ENCODE measurements at regions not wholly inside any gene's neighbourhood (a gene's known extent, or its start where the extent isn't known, plus 50 kb on each side); places are given as distances from the start of the nearest gene placed in this dataset.
A peak's percentile ranks its signal among the peaks of the same experiment; 100 is the strongest.

- peak; percentile 17 for DNase-seq (ENCODE audit: extremely low read depth, low read depth)
Observed at GRCh38 chr16:86821895-86822294, 243.5 kb downstream of the FOXL1 start.

- no peak for DNase-seq (ENCODE audit: extremely low read depth, low read depth)
Observed at GRCh38 chr16:86823125-86823524, 244.8 kb downstream of the FOXL1 start.

- DNase-seq (ENCODE audit: extremely low read depth, low read depth), result peak; percentile 90
Observed at GRCh38 chr16:86823888-86824671, 245.7 kb downstream of the FOXL1 start.

- DNase-seq (ENCODE audit: extremely low read depth, low read depth), result peak; percentile 83
Observed at GRCh38 chr16:86824751-86825296, 246.5 kb downstream of the FOXL1 start.

- no peak for DNase-seq (ENCODE audit: extremely low read depth, low read depth)
Observed at GRCh38 chr16:86825631-86826030, 247.3 kb downstream of the FOXL1 start.

- DNase-seq (ENCODE audit: extremely low read depth, low read depth), result no peak
Observed at GRCh38 chr16:86826941-86827340, 248.6 kb downstream of the FOXL1 start.

- no peak for DNase-seq (ENCODE audit: extremely low read depth, low read depth)
Observed at GRCh38 chr16:86827521-86827920, 249.2 kb downstream of the FOXL1 start.

- DNase-seq (ENCODE audit: extremely low read depth, low read depth), result no peak
Observed at GRCh38 chr16:86828202-86828601, 249.9 kb downstream of the FOXL1 start.

- DNase-seq (ENCODE audit: extremely low read depth, low read depth), result no peak
Observed at GRCh38 chr16:86828653-86829052, 250.3 kb downstream of the FOXL1 start.

- DNase-seq (ENCODE audit: extremely low read depth, low read depth), result no peak
Observed at GRCh38 chr16:86831366-86831765, 253.0 kb downstream of the FOXL1 start.

GRCh38 chr16:86833136-86833535 is 254.8 kb downstream of the FOXL1 start:
- DNase-seq (ENCODE audit: extremely low read depth, low read depth), result no peak

GRCh38 chr16:86834451-86835035 is 256.2 kb downstream of the FOXL1 start:
- no peak for DNase-seq (ENCODE audit: extremely low read depth, low read depth)

GRCh38 chr16:86835982-86836381 is 257.6 kb downstream of the FOXL1 start:
- no peak for DNase-seq (ENCODE audit: extremely low read depth, low read depth)

- peak; percentile 88 for DNase-seq (ENCODE audit: extremely low read depth, low read depth)
Observed at GRCh38 chr16:86836503-86837129, 258.3 kb downstream of the FOXL1 start.

GRCh38 chr16:86843812-86844211 is 265.5 kb downstream of the FOXL1 start:
- no peak for DNase-seq (ENCODE audit: extremely low read depth, low read depth)

GRCh38 chr16:86844695-86845094 is 266.3 kb downstream of the FOXL1 start:
- no peak for DNase-seq (ENCODE audit: extremely low read depth, low read depth)

- no peak for DNase-seq (ENCODE audit: extremely low read depth, low read depth)
Observed at GRCh38 chr16:86846136-86846535, 267.8 kb downstream of the FOXL1 start.

- no peak for DNase-seq (ENCODE audit: extremely low read depth, low read depth)
Observed at GRCh38 chr16:86848821-86849220, 270.5 kb downstream of the FOXL1 start.

- no peak for DNase-seq (ENCODE audit: extremely low read depth, low read depth)
Observed at GRCh38 chr16:86850670-86851069, 272.3 kb downstream of the FOXL1 start.

GRCh38 chr16:86852135-86852534 is 273.8 kb downstream of the FOXL1 start:
- no peak for DNase-seq (ENCODE audit: extremely low read depth, low read depth)

- no peak for DNase-seq (ENCODE audit: extremely low read depth, low read depth)
Observed at GRCh38 chr16:86854058-86854621, 275.8 kb downstream of the FOXL1 start.
